Breast epithelium (tissue), 3 donors: ENCODE measurements at regions not wholly inside any gene's neighbourhood (a gene's known extent, or its start where the extent isn't known, plus 50 kb on each side); places are given as distances from the start of the nearest gene placed in this dataset.

ENCODE experiments used
- POLR2A ChIP-seq: fragments of 450-650 bp; IDR thresholded peaks from one replicate; pipeline ENCODE4 v1.6.1; 2016; ENCODE audit warnings: antibody characterized with exemption, mild to moderate bottlenecking, moderate library complexity
- TF ChIP-seq, protein P1 (sequence below), 3 donors: fragments of 450-650 bp; IDR thresholded peaks; one replicate each; pipeline ENCODE4 v1.5.1; 2016 to 2017; ENCODE audit warnings: antibody characterized with exemption in 3 of 3, mild to moderate bottlenecking in 3 of 3, moderate library complexity in 3 of 3

DNA sequence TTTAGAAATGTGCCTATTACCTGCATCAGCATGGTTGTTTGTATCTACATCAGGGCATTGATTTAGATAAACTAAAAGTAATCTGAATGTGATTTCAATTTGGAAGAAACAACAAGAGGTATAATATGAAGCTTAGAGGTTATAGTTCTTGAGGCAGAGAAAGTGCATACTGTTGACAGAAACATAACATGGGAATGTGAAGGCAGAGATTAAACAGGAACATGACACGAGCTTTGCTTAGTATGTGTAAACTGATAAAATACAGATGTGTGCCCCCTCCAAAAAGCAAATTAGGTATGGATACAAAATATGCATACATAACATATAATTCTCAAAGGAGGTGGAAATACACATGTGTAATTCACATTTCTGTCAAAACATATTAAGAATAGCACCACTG, 1180.2 kb upstream of the ADGRL3 start:
- TF ChIP-seq, protein P1, sequence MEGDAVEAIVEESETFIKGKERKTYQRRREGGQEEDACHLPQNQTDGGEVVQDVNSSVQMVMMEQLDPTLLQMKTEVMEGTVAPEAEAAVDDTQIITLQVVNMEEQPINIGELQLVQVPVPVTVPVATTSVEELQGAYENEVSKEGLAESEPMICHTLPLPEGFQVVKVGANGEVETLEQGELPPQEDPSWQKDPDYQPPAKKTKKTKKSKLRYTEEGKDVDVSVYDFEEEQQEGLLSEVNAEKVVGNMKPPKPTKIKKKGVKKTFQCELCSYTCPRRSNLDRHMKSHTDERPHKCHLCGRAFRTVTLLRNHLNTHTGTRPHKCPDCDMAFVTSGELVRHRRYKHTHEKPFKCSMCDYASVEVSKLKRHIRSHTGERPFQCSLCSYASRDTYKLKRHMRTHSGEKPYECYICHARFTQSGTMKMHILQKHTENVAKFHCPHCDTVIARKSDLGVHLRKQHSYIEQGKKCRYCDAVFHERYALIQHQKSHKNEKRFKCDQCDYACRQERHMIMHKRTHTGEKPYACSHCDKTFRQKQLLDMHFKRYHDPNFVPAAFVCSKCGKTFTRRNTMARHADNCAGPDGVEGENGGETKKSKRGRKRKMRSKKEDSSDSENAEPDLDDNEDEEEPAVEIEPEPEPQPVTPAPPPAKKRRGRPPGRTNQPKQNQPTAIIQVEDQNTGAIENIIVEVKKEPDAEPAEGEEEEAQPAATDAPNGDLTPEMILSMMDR (IDR thresholded peaks at IDR 0.05): no peak
- TF ChIP-seq POLR2A: no peak
